ENCODE measurements at regions not wholly inside any gene's neighbourhood (a gene's known extent, or its start where the extent isn't known, plus 50 kb on each side); places are given as distances from the start of the nearest gene placed in this dataset.

- ATAC-seq = no peak
These were observed 245.0 kb upstream of the RND3 start for GRCh38 chr2:150732491-150732890.

GRCh38 chr2:150732064-150732463, 244.6 kb upstream of the RND3 start:
- no peak for TF ChIP-seq CTCF (IDR thresholded peaks at IDR 0.05)
- H3K27me3 ChIP-seq = no peaks in the 10 kb centered on the region
- H3K27ac ChIP-seq = no peak overlapping the region
- no peak for DNase-seq
- no peak for ATAC-seq
- no peak overlapping the region for H3K4me3 ChIP-seq
- no peaks in the 10 kb centered on the region for H3K36me3 ChIP-seq
- no peaks in the 10 kb centered on the region for H3K9me3 ChIP-seq
- no peaks in the 10 kb centered on the region for H3K4me1 ChIP-seq
- no peak for FAIRE-seq
- intact Hi-C loops (cut with DNase I) = no loop called here

More at GRCh38 chr2:150732491-150732890, 245.0 kb upstream of the RND3 start:
- Histone ChIP-seq H3K27ac (no peak overlapping the region), H3K27me3 (no peaks in the 10 kb centered on the region), H3K36me3 (no peaks in the 10 kb centered on the region), H3K9me3 (no peaks in the 10 kb centered on the region), H3K4me1 (no peaks in the 10 kb centered on the region), H3K4me3 (no peak overlapping the region)
- no peak for TF ChIP-seq CTCF (IDR thresholded peaks at IDR 0.05)
- FAIRE-seq = no peak
- DNase-seq = no peak
- intact Hi-C loops (cut with DNase I) = no loop called here
- 23 to 29% methylated on average over 1 of the region's 1 CpG for WGBS, 2 donors

DNA sequence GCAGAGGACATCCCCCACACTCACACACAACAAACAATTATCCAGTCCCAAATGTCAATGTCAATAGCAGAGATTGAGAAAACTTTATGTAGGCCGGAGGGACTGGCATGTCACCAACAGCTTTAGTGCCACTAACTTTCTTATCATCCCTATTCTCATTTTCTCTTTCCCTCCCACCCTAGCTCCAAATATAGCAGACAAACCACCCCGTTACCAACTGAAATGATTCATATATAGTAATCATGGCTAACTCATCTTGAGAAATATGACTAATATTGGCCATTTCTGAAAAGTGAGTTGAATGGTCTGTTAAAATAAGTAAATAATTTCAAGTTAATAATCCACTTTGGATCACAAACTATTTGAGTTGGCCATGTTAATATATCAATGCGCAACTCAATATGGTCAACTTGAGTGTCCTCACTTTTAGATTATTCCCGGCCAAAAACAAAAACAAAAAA, 242.1 kb upstream of the RND3 start:
- no peak for DNase-seq
- ATAC-seq = no peak
- H3K4me3 ChIP-seq = no peak overlapping the region
- no peak overlapping the region for H3K27ac ChIP-seq
- H3K4me1 ChIP-seq = no peaks in the 10 kb centered on the region
- H3K27me3 ChIP-seq = no peaks in the 10 kb centered on the region
- H3K9me3 ChIP-seq = no peaks in the 10 kb centered on the region
- FAIRE-seq = no peak
- intact Hi-C loops (cut with DNase I) = no loop called here
- WGBS, 2 donors = 66 to 77% methylated on average over 4 of the region's 4 CpGs
- TF ChIP-seq CTCF (IDR thresholded peaks at IDR 0.05) = no peak
- H3K36me3 ChIP-seq = no peaks in the 10 kb centered on the region

DNA sequence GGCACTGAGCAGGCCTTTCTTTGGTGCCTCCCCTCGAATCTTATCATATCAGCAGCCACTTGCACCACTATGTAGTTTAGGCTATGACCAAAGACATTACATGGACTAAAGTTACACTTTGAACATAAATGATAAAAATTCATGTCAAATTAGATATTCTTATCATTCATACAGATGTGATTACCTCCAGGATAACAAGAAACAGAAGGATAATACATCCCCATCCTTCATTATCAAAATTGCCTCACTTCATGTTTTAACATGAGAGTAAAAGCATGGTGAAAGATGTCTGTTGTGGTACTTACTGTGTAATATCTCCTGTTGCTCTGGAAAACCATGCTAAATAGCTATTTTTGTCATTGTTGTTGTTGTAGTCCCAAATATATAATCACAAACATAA, 230.8 kb upstream of the RND3 start:
- Histone ChIP-seq H3K27ac (no peak overlapping the region), H3K4me3 (no peak overlapping the region), H3K36me3 (no peaks in the 10 kb centered on the region), H3K9me3 (no peaks in the 10 kb centered on the region), H3K27me3 (no peaks in the 10 kb centered on the region), H3K4me1 (no peaks in the 10 kb centered on the region)
- TF ChIP-seq CTCF (IDR thresholded peaks at IDR 0.05) = no peak
- ATAC-seq = no peak
- FAIRE-seq = no peak
- no peak for DNase-seq
- intact Hi-C loops (cut with DNase I) = no loop called here
- 34 to 55% methylated on average over 1 of the region's 1 CpG for WGBS, 2 donors

- FAIRE-seq = no peak
- no peaks in the 10 kb centered on the region for H3K9me3 ChIP-seq
- ATAC-seq = no peak
- no peak for DNase-seq
- H3K27me3 ChIP-seq = no peaks in the 10 kb centered on the region
- H3K36me3 ChIP-seq = no peaks in the 10 kb centered on the region
- no peak overlapping the region for H3K4me3 ChIP-seq
- 73 to 95% methylated on average over 1 of the region's 1 CpG for WGBS, 2 donors
- H3K27ac ChIP-seq = no peak overlapping the region
- no peak for TF ChIP-seq CTCF (IDR thresholded peaks at IDR 0.05)
- intact Hi-C loops (cut with DNase I) = no loop called here
- no peaks in the 10 kb centered on the region for H3K4me1 ChIP-seq
These were observed 228.7 kb upstream of the RND3 start for GRCh38 chr2:150716186-150716585.
